GM19463 (cell line): ENCODE measurements at regions not wholly inside any gene's neighbourhood (a gene's known extent, or its start where the extent isn't known, plus 50 kb on each side); places are given as distances from the start of the nearest gene placed in this dataset.

Experiments used
- ATAC-seq: cut with Tn5 transposase; IDR thresholded peaks from one replicate; pipeline ENCODE4 v1.9.1; 2021; ENCODE audit warnings: mild to moderate bottlenecking, moderate library complexity; ENCODE audit not compliant: unreplicated experiment

- no peak for ATAC-seq
These were observed 457.2 kb upstream of the CADM1 start for GRCh38 chr11:115961159-115962003.

- no peak for ATAC-seq
These were observed 454.9 kb upstream of the CADM1 start for GRCh38 chr11:115959081-115959486.

- no peak for ATAC-seq
These were observed 454.1 kb upstream of the CADM1 start for GRCh38 chr11:115958089-115959000.

- ATAC-seq, result no peak
These were observed 451.6 kb upstream of the CADM1 start for GRCh38 chr11:115955803-115956202.

GRCh38 chr11:115950660-115951059 lies 446.4 kb upstream of the CADM1 start:
- ATAC-seq, result no peak

- no peak for ATAC-seq
These were observed 440.4 kb upstream of the CADM1 start for GRCh38 chr11:115944596-115944995.

GRCh38 chr11:115942011-115942410 lies 437.8 kb upstream of the CADM1 start:
- no peak for ATAC-seq

- ATAC-seq, result no peak
These were observed 437.3 kb upstream of the CADM1 start for GRCh38 chr11:115941481-115941993.

GRCh38 chr11:115941044-115941443 lies 436.8 kb upstream of the CADM1 start:
- ATAC-seq, result no peak

- ATAC-seq, result peak; percentile 73
These were observed 435.7 kb upstream of the CADM1 start for GRCh38 chr11:115939731-115940421.

GRCh38 chr11:115939104-115939730 lies 435.0 kb upstream of the CADM1 start:
- ATAC-seq, result no peak

- no peak for ATAC-seq
These were observed 429.3 kb upstream of the CADM1 start for GRCh38 chr11:115933564-115933963.

GRCh38 chr11:115931548-115932083 lies 427.4 kb upstream of the CADM1 start:
- ATAC-seq, result no peak

- ATAC-seq, result peak; percentile 40
These were observed 426.8 kb upstream of the CADM1 start for GRCh38 chr11:115930886-115931547.

- no peak for ATAC-seq
These were observed 426.1 kb upstream of the CADM1 start for GRCh38 chr11:115930291-115930690.

GRCh38 chr11:115929618-115930129 lies 425.5 kb upstream of the CADM1 start:
- ATAC-seq, result no peak

GRCh38 chr11:115928811-115929210 lies 424.6 kb upstream of the CADM1 start:
- no peak for ATAC-seq

- peak; percentile 38 for ATAC-seq
These were observed 423.7 kb upstream of the CADM1 start for GRCh38 chr11:115927823-115928329.

GRCh38 chr11:115926601-115927000 lies 422.4 kb upstream of the CADM1 start:
- no peak for ATAC-seq
